ENCODE measurements at regions not wholly inside any gene's neighbourhood (a gene's known extent, or its start where the extent isn't known, plus 50 kb on each side); places are given as distances from the start of the nearest gene placed in this dataset.

GRCh38 chrX:8927066-8927635, 106.8 kb downstream of the FAM9B start:
- TF ChIP-seq CTCF (conservative IDR thresholded peaks at IDR 0.05; ENCODE audit: low read length) (no peak), EZH2phosphoT487 (IDR thresholded peaks at IDR 0.05; ENCODE audit: borderline replicate concordance, low read depth, low read length) (no peak)
